Endothelial cell of umbilical vein (primary cell): ENCODE measurements at regions not wholly inside any gene's neighbourhood (a gene's known extent, or its start where the extent isn't known, plus 50 kb on each side); places are given as distances from the start of the nearest gene placed in this dataset.

Experiments used
- BruUV-seq: library from RNA; stranded (reverse); fragments of 400-500 nt; replicated peaks from 2 replicates; lab custom pipeline; 2021; lab: Mats Ljungman, UMichigan
- CTCF ChIA-PET: fragments of 300-600, 350-600 bp; sonication (Branson Sonifier 250); formaldehyde crosslinking; loops from one replicate; lab custom pipeline; 2021; ENCODE audit warnings: antibody characterized with exemption, inconsistent platforms; lab: Charles Lee
- POLR2A ChIA-PET: fragments of 300-600, 350-600 bp; sonication (Branson Sonifier 250); formaldehyde crosslinking; loops from one replicate; lab custom pipeline; 2021; ENCODE audit warnings: antibody characterized with exemption, inconsistent platforms; lab: Charles Lee
- DNase-seq: peaks from one replicate; pipeline ENCODE4 v3.0.0-alpha.2; 2011; ENCODE audit warnings: low read depth, low spot score
- FAIRE-seq: peaks from 2 replicates; lab custom pipeline; 2011; peaks lifted over from hg19 to GRCh38; lab: Jason Lieb, UNC
- H2AFZ ChIP-seq: 2 replicates; pipeline ENCODE4 v1.6.0; 2012; ENCODE audit warnings: low read depth, low read length, control low read depth, inconsistent platforms
- H3K27ac ChIP-seq: 2 replicates; pipeline ENCODE4 v1.5.1; 2011; ENCODE audit warnings: low read depth, mild to moderate bottlenecking, control low read depth, low read length, moderate library complexity; ENCODE audit not compliant: insufficient read depth
- H3K27me3 ChIP-seq, 2 experiments: 2 replicates each; pipeline versions ENCODE4 v1.6.0 to v1.6.1; 2011; ENCODE audit warnings: low read length in 2 of 2, mixed read lengths in 1 of 2; ENCODE audit not compliant: control insufficient read depth in 2 of 2, insufficient read depth in 2 of 2
- H3K36me3 ChIP-seq, 2 experiments: 2 replicates in 1 of 2; 3 replicates in 1 of 2; pipeline ENCODE4 v1.5.1; 2011; ENCODE audit warnings: low read length in 2 of 2, mild to moderate bottlenecking in 1 of 2, moderate library complexity in 1 of 2; ENCODE audit not compliant: control insufficient read depth in 2 of 2, insufficient read depth in 2 of 2; ENCODE audit errors: extremely low read depth in 1 of 2
- H3K4me1 ChIP-seq: 3 replicates; pipeline ENCODE4 v1.5.1; 2011; ENCODE audit warnings: mild to moderate bottlenecking, low read length; ENCODE audit not compliant: control insufficient read depth, insufficient read depth; ENCODE audit errors: extremely low read depth
- H3K4me2 ChIP-seq: 2 replicates; pipeline ENCODE4 v1.6.1; 2011; ENCODE audit warnings: low read length, control low read depth, mixed read lengths; ENCODE audit not compliant: insufficient read depth
- H3K4me3 ChIP-seq, 3 experiments: fragments of 200-600 bp in 1 of 3; sonication (generic), shearing (Covaris generic) in 1 of 3; replicated peaks in 1 of 3; 2 replicates each; pipeline ENCODE4 v1.5.1; 2011 to 2016; ENCODE audit warnings: control low read depth in 3 of 3, low read length in 3 of 3, mild to moderate bottlenecking in 2 of 3, inconsistent platforms in 1 of 3, low read depth in 1 of 3, moderate library complexity in 1 of 3; ENCODE audit not compliant: insufficient read depth in 1 of 3
- H3K79me2 ChIP-seq: 2 replicates; pipeline ENCODE4 v1.6.0; 2012; ENCODE audit warnings: low read length, inconsistent platforms; ENCODE audit not compliant: control insufficient read depth, insufficient read depth
- H3K9ac ChIP-seq: replicated peaks from 2 replicates; pipeline ENCODE3; 2011; ENCODE audit warnings: low read length, control low read depth; ENCODE audit not compliant: insufficient read depth; ENCODE audit errors: extremely low read depth
- H3K9me1 ChIP-seq: replicated peaks from 3 replicates; pipeline ENCODE4 v1.6.0; 2011; ENCODE audit warnings: mild to moderate bottlenecking, low read length; ENCODE audit not compliant: control insufficient read depth, insufficient read depth; ENCODE audit errors: extremely low read depth
- H3K9me3 ChIP-seq: replicated peaks from 2 replicates; pipeline ENCODE4 v1.5.1; 2012; ENCODE audit warnings: low read length, inconsistent platforms; ENCODE audit not compliant: control insufficient read depth, insufficient read depth
- H4K20me1 ChIP-seq: replicated peaks from 2 replicates; pipeline ENCODE3; 2011; ENCODE audit warnings: mild to moderate bottlenecking, low read length; ENCODE audit not compliant: control insufficient read depth, insufficient read depth; ENCODE audit errors: extremely low read depth
- EZH2 ChIP-seq: IDR thresholded peaks from 2 replicates; pipeline ENCODE4 v1.6.1; 2012; ENCODE audit warnings: borderline replicate concordance, low read depth, mild to moderate bottlenecking, moderate library complexity, low read length, inconsistent platforms; ENCODE audit not compliant: severe bottlenecking
- FOS ChIP-seq: IDR thresholded peaks from 2 replicates; pipeline ENCODE4 v1.6.1; 2011; ENCODE audit warnings: mild to moderate bottlenecking, low read length, moderate library complexity, borderline replicate concordance; ENCODE audit not compliant: insufficient read depth
- GATA2 ChIP-seq: IDR thresholded peaks from 2 replicates; pipeline ENCODE4 v1.7.0; 2011; ENCODE audit warnings: low read depth, mild to moderate bottlenecking, moderate library complexity, mixed read lengths, low read length; ENCODE audit not compliant: insufficient read length, insufficient read depth
- JUN ChIP-seq: IDR thresholded peaks from 2 replicates; pipeline ENCODE4 v1.6.1; 2011; ENCODE audit warnings: borderline replicate concordance, low read depth; ENCODE audit not compliant: insufficient read length, insufficient read depth
- MYC ChIP-seq: IDR thresholded peaks from one replicate; pipeline ENCODE4 v1.6.1; 2011; ENCODE audit warnings: mild to moderate bottlenecking, low read depth, low read length
- POLR2A ChIP-seq: IDR thresholded peaks from 2 replicates; pipeline ENCODE4 v1.6.1; 2012; ENCODE audit warnings: low read depth, mild to moderate bottlenecking, control low read depth, low read length
- POLR2AphosphoS5 ChIP-seq: IDR thresholded peaks from 2 replicates; pipeline ENCODE4 v1.6.1; 2012; ENCODE audit warnings: low read depth, mild to moderate bottlenecking, control low read depth, low read length, moderate library complexity; ENCODE audit not compliant: insufficient read depth
- dilution Hi-C: fragments of 300-500 bp; cut with MboI; formaldehyde crosslinking; loops from one replicate; pipeline ENCODE4 v1.15.0; 2019; ENCODE audit warnings: low sequenced_read_pairs; ENCODE audit not compliant: extremely low pct_ligation_motif_present
- intact Hi-C: fragments of 100-400 bp; cut with micrococcal nuclease; formaldehyde crosslinking; loops from one replicate; pipeline ENCODE4 v1.10.0; 2022
- TF ChIP-seq, protein P1 (sequence below), 2 donors: IDR thresholded peaks; 1 replicate in 1 of 2; 2 replicates in 1 of 2; pipeline ENCODE4 v1.5.1; 2011; ENCODE audit warnings: low read length in 2 of 2, mild to moderate bottlenecking in 2 of 2, moderate library complexity in 2 of 2, control low read depth in 1 of 2, inconsistent platforms in 1 of 2, low read depth in 1 of 2; ENCODE audit not compliant: insufficient read depth in 1 of 2; ENCODE audit errors: extremely low read depth in 1 of 2
- TF ChIP-seq, protein P2 (sequence below): IDR thresholded peaks from 2 replicates; pipeline ENCODE4 v1.6.1; 2011; ENCODE audit not compliant: insufficient read depth, insufficient read length

DNA sequence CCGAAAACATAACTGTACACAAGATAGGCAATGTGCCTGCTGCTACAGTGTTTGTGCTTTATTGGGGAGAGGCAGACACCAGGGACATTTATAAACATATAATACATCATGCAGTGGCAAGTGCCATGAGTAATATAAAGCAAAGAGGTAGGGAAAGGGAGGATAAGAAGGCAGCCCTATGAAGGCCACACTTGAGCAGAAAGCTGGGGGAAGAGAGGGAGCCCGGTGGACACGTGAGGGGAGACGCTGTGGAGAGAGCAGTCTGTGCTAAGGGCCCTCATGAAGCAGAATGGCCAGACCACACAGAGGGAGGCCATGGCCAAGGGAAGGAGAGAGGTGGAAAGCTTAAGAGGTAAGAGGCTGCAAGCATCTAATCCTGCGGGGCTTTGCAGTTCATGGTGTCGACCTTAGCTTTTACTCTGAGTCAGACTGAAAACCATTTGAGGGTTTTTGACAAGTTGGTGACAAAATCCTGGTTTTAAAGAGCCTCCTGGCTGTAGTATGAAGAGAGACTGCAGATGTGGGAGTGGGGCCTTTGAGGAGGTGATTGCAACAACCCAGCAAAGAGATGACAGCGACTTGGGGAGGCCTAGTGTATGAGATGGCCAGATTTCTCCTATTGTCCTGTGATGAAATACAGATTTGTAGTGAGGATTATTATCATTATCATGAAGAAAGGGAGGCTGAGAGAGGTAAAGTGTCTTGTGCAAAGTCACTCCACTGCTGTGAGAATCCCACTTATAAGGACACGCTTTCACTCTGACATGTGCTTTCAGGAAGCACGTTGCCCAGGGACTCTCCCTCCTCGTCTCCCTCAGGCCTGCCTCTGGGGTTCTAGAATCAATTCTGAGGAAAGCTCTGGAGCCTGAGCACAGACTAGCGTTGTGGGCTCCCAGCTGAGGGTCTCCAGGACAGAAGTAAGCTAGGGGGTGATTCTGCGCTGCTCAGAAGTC lies 192.9 kb downstream of the RHOU start:
- no peak overlapping the region for H3K4me3 ChIP-seq
- no peak overlapping the region for H3K27ac ChIP-seq
- no peak overlapping the region for H3K4me2 ChIP-seq
- dilution Hi-C loops = no loop called here
- TF ChIP-seq FOS (no peak), JUN (no peak), MYC (no peak), GATA2 (no peak), POLR2AphosphoS5 (no peak), POLR2A (no peak), EZH2 (no peak)
- TF ChIP-seq, protein P1, sequence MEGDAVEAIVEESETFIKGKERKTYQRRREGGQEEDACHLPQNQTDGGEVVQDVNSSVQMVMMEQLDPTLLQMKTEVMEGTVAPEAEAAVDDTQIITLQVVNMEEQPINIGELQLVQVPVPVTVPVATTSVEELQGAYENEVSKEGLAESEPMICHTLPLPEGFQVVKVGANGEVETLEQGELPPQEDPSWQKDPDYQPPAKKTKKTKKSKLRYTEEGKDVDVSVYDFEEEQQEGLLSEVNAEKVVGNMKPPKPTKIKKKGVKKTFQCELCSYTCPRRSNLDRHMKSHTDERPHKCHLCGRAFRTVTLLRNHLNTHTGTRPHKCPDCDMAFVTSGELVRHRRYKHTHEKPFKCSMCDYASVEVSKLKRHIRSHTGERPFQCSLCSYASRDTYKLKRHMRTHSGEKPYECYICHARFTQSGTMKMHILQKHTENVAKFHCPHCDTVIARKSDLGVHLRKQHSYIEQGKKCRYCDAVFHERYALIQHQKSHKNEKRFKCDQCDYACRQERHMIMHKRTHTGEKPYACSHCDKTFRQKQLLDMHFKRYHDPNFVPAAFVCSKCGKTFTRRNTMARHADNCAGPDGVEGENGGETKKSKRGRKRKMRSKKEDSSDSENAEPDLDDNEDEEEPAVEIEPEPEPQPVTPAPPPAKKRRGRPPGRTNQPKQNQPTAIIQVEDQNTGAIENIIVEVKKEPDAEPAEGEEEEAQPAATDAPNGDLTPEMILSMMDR (IDR thresholded peaks at IDR 0.05; ENCODE audit: extremely low read depth in 1 of 2, insufficient read depth in 1 of 2, low read depth in 1 of 2, low read length in 2 of 2) = no peak
- TF ChIP-seq, protein P2, sequence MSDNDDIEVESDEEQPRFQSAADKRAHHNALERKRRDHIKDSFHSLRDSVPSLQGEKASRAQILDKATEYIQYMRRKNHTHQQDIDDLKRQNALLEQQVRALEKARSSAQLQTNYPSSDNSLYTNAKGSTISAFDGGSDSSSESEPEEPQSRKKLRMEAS = no peak
- H3K36me3 ChIP-seq = no peaks in the 10 kb centered on the region
- BruUV-seq = no TSS peak
- H2AFZ ChIP-seq = no peak overlapping the region
- DNase-seq (no peak), FAIRE-seq (no peak)
- H3K9ac ChIP-seq = no peak overlapping the region
- no peaks in the 10 kb centered on the region for H3K79me2 ChIP-seq
- CTCF ChIA-PET = no interaction called here
- H4K20me1 ChIP-seq = no peaks in the 10 kb centered on the region
- H3K4me1 ChIP-seq = no peaks in the 10 kb centered on the region
- no peaks in the 10 kb centered on the region for H3K9me3 ChIP-seq
- H3K27me3 ChIP-seq = peaks cover 0 to 1% of the 10 kb centered on the region in 2 experiments
- POLR2A ChIA-PET = no interaction called here
- H3K9me1 ChIP-seq = no peaks in the 10 kb centered on the region
- intact Hi-C loops = no loop called here
